GF-D8 (cell line): ENCODE measurements at regions not wholly inside any gene's neighbourhood (a gene's known extent, or its start where the extent isn't known, plus 50 kb on each side); places are given as distances from the start of the nearest gene placed in this dataset.

Experiments
- DNase-seq: peaks from one replicate; lab custom pipeline; 2025; lab: John Stamatoyannopoulos, UW

DNA sequence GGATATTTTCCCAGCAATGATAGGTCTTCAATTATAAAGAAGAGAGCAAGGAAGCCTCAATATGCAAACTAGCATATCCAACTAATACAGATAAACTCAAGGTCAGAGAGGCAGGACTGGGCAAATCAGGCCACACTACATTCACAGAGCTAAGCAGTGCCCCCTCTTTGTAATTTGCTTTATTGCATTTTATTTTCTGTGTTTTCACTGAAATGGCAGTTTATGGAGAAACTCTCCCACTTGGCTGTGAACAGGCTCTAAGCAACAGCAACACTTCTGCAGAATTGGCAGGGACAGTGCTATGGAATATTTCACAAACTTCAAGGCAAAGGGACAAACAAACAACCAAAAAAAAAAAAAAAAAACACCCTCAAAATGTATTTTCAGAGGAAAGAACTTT, 93.4 kb upstream of the SOD1 start:
- no peak for DNase-seq

DNA sequence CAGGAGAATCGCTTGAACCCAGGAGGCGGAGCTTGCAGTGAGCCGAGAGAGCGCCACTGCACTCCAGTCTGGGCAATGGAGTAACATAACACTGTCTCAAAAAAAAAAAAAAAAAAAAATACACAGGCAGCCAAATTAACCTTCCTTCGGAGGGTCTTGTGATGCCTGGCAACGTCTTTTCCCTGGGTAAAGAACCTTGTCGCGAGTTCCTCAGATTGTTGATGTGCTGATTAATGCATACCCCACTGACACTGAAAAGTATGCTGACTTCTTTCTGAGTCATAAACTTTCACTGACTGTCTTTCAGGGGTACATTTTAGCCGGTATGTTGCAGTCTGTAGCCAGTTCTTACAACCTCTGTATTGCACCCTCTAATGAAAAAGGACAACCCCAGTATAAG, 95.1 kb upstream of the SOD1 start:
- no peak for DNase-seq

DNA sequence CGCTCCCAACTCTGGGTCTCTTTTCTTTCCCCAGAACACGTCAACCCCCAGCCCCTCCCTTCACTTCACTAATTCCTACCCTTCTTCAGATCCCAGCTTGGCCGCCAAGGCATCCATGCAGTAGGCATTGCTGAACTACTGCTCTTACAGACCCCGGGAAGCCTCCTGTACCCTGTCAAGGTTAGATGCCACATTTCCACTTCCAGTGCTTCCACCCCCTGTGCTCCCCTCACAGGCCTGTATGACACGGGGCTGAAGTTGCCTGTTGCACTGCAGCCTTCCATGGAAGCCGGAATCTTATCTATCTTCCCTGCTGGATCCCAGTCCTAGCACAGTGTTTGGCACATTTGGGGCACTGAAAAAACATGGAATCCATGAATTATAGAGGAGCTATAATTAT, 99.0 kb upstream of the SOD1 start:
- DNase-seq = no peak

- DNase-seq = no peak
These were observed 99.9 kb upstream of the SOD1 start for GRCh38 chr21:31559368-31560119.

DNA sequence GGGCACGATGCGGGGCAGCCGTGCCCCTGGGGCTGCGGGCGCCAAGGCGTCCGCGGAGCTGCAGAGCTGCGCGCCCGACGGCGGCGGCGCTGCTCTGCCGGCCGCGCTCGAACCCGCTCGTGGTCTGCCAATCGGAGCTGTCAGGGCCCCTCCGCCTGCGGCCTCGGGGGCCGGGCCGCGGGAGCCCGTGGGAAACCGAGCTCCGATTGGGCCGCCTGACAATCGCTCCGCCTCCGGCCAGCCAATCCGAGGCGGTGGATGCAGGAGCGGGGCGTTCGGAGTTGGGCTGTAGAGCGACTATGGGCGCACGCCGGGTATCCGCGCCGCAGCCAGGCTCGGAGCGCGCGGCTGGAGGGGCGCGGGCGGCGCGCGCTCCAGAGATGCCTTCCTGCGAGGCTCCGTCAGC, 100.5 kb upstream of the SOD1 start:
- no peak for DNase-seq

DNA sequence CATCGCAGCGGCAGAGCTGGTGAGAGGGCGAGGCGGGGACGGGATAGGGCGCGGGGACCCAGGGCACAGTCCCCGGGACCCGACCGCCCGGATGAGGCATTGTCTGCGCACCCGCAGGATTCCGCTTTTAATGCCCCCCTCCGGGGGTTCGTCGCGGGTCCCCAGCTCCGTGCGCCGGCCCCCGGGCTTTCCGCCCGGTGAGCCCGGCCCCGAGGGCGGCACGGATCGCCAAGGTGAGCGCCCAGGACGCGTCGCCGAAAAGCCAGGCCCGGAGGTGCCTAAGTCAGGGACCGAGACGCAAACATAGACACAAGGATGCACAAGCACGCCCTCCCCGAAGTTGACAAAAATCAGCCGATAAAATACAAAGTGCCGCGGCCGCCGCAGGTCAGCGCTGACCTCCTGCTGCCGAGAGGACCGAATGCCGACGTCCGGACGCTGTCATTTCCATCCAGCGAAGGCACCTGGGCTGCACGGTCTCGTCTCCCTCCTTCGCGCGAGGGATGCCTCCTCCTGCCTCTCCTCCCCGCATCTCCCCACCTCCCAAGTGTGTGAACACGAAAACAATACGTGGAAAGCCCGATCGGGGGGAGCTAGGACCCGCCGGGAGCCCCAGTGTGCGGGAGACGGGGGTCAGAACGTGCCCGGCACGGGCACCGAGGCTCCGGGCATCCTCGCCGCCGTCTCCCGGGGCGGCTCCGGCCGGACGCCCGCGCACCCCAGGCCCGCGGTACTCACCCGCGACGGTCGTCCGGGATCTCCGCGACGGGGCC, 101.1 kb upstream of the SOD1 start:
- no peak for DNase-seq

- no peak for DNase-seq
These were observed 101.9 kb upstream of the SOD1 start for GRCh38 chr21:31557421-31558188.

DNA sequence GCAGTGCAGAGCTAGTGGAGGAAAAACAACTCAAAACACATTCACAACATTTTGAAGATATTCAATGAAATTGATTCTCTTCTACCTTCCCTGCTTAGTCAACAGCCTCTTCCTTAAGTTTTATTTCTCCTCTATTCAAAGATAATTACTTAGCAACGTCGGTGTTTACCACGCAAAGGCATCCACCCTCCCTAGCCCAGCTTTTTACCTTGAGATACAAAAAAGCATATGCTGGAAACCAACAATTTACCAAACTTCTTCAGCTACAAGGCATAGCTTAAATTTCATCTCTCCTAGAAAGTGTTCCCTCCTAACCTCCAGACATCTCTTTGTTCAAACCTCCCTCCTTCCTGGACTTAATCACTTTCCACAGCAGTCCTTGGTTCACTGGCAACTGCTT, 102.8 kb upstream of the SOD1 start:
- DNase-seq = no peak

- DNase-seq = no peak
These were observed 103.7 kb upstream of the SOD1 start for GRCh38 chr21:31555741-31556191.

DNA sequence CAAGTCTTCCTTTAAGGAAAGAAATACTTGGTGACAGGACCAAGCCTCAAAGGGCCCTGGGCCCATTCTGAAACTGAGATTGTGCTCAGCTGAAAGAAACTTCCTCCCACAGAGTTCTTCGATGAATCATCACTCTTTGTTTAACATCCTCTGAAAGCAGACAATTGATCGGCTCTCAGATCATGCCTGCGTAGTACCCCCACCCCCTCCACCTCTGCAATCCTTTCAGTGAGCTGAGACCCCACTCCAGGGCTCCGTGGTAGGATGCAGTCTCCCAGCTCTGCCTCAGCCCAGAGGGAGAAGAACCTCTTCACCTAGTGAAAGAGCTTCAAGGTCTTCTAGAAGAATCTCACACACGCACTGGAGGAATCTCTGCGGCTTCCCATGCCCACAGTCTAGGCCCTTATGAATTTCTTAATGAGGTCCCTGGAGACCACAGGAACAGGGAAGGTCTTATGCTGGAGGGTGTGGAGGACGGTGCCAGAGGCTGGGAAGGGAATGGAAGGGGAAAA, 104.9 kb upstream of the SOD1 start:
- DNase-seq = no peak

DNA sequence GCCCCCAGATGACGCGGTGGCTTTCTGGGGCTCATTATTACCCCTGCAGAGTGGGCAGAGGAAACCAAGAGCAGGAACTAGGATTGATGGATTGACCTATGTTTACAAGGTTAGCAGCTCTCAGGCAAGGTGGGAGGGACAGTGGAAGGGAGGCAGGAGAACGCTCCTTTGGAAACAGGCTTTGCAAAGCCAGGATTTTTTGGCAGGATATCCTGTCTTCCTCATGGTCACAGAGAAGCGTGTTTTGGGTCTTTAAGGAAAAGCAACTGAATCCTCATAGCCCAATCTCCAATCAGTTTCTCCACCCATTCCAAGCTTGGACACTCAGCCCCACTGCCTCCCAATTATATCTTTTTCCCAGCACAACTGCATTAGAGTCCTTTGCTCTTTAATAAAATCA, 105.6 kb upstream of the SOD1 start:
- DNase-seq = no peak

DNA sequence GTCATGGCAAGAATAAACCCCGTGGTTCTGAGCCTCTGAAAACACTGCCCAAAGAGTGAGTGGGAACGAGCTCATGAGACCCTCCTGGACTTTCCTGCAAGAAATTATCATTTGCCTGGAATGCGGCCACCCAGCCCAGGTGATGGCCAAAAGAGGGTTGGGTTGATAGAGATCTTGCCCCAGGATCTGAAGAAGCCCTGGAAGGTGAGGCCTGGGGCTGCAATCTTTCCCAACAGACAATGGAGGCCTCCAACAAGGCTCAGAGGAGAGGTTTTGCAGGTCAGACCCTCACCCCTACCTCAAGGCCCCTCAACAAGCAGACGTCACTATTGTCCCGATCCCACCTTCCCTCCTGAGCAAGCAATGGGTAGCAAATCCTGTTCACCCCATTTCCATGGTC, 106.0 kb upstream of the SOD1 start:
- no peak for DNase-seq

- no peak for DNase-seq
These were observed 106.7 kb upstream of the SOD1 start for GRCh38 chr21:31552826-31553225.

GRCh38 chr21:31550070-31550469, 109.4 kb upstream of the SOD1 start:
- no peak for DNase-seq

DNA sequence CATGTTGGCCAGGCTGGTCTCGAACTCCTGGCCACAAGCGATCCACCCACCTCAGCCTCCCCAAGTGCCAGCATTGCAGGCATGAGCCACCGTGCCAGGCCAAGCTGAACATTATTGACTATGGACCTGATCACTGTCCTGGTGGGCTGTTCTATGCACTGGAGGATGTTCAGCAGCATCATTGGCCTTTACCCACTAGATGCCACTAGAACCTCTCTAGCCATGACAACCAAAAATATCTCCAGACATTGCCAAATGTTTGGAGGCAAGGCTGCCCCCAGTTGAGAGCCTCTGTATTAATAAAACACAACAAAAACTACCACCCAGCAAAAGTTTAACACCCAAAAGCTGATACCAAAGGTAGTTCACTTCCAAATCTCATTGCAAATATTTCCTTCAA, 110.8 kb upstream of the SOD1 start:
- DNase-seq = no peak

DNA sequence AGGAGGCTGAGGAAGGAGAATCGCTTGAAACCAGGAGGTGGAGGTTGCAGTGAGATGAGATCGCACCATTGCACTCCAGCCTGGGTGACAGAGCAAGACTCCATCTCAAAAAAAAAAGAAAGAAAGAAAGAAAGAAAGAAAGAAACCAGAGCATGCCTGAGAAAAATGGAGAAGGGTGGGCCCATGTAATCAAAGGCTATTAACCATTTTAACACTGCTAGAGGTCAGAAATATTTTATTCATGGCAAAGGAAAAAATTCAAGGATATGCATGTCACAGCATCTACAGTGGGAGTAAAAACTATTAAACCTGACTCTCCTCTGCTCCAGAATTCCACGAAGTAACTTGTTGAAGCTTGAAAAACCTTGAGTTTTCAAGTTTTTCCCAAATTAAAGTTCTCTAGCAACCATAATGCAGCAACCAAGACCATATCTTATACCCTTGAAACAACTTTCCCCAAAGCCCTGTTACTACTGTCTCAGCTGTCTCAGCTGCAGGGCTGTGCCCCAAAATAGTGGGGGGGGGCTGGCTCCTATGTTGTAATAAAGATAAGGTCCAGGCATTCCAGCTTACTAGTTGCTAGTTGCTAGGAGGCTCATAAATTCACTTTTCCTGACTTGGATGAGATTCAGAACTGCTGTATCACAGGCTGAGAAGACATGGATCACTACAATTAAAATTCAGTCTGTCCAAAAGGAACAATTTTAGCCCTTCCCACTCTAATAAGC, 112.9 kb upstream of the SOD1 start:
- no peak for DNase-seq

DNA sequence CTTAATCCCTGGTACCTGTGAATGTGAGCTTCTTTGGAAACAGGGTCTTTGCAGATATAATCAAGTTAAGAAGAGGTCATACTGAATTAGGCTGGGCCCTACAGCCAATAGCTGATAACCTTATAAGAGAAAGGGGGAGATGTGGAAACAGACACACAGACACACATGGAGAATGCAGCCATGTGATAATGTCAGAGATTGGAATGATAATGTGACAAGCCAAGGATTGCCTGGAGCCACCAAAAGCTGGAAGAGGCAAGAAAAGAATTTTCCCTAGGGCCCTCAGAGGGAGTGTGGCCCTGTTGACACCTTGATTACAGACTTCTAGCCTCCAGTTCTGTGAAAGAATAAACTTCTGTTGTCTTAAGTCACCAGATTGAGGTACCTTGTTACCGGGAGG, 114.5 kb upstream of the SOD1 start:
- no peak for DNase-seq

GRCh38 chr21:31543191-31543590, 116.3 kb upstream of the SOD1 start:
- DNase-seq = no peak

DNA sequence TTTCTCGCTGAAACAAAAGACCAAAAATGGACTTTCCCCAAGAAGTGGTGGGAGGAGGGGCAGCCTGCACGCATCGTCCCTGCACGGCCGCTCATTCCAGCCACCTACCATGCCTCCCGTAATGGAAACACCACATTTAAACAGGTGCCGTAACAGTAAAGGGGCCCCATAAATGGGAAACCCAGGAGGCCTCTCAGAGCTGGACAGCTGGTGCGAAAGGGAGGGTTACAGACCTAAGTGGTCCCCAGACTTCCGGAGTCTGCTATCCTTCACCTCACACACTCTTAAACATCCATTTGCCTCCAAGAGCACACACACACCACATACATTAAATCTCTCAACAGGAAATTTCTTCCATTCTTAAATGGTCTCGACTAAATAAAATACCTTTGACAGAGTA, 120.7 kb upstream of the SOD1 start:
- no peak for DNase-seq

- no peak for DNase-seq
These were observed 121.5 kb upstream of the SOD1 start for GRCh38 chr21:31537872-31538576.

- no peak for DNase-seq
These were observed 123.4 kb upstream of the SOD1 start for GRCh38 chr21:31536138-31536537.
